HG03457 (cell line): ENCODE measurements at regions not wholly inside any gene's neighbourhood (a gene's known extent, or its start where the extent isn't known, plus 50 kb on each side); places are given as distances from the start of the nearest gene placed in this dataset.
"Not testable (repeated sequence)": the region's sequence is repeated elsewhere in the genome, so short reads cannot be mapped to it uniquely, and the experiment has no call there.

Experiments
- ATAC-seq: cut with Tn5 transposase; IDR thresholded peaks from one replicate; pipeline ENCODE4 v1.9.1; 2021; ENCODE audit warnings: moderate number of reproducible peaks; ENCODE audit not compliant: unreplicated experiment

- ATAC-seq: no peak
Measured at GRCh38 chr7:12929476-12930140, 242.2 kb downstream of the ARL4A start.

GRCh38 chr7:12930534-12930933, 243.1 kb downstream of the ARL4A start:
- ATAC-seq: no peak

DNA sequence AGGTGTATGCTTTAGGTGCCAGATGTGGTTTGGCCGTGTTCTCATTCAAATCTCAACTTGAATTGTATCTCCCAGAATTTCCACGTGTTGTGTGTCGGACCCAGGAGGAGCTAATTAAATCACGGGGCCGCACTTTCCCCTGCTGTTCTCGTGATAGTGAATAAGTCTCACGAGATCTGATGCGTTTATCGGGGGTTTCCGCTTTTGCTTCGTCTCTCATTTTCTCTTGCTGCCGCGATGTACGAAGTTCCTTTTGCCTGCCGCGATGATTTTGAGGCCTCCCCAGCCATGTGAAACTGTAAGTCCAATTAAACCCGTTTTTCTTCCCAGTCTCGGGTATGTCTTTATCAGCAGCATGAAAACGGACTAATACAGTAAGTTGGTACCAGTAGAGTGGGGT, 244.0 kb downstream of the ARL4A start:
- ATAC-seq: not testable (repeated sequence)

DNA sequence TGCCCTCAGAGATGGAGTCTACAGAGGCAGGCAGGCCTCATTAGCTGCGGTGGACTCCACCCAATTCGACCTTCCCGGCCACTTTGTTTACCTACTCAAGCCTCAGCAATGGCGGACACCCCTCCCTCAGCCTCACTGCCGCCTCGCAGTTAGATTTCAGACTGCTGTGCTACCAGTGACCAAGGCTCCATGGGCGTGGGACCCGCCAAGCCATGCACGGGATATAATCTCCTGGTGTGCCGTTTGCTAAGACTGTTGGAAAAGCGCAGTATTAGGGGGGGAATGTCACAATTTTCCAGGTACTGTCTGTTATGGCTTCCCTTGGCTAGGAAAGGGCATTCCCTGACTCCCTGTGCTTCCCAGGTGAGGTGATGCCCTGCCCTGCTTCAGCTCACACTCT, 252.3 kb downstream of the ARL4A start:
- no peak for ATAC-seq

DNA sequence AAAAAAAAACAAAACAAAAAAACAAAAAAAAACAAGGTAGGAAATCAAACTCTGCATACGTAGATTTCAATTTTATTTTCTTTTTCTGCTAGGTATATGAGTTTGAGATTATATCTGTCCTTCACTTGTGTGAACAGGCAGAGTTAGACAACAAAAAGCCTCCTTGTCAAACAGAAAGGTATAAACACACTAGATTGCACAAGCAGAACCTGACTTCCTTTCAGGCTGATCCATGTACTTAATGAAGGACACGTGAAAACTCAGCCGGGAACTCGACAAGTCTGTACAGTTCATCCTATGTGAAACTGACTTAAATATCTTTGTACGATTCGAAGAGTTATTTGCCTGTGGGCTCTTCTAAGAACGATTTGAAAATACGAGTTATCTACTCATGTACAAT, 254.1 kb downstream of the ARL4A start:
- no peak for ATAC-seq

GRCh38 chr7:12942609-12943008, 255.2 kb downstream of the ARL4A start:
- no peak for ATAC-seq

- ATAC-seq: no peak
Measured at GRCh38 chr7:12943781-12944180, 256.3 kb downstream of the ARL4A start.

- ATAC-seq: no peak
Measured at GRCh38 chr7:12945901-12946300, 258.5 kb downstream of the ARL4A start.

DNA sequence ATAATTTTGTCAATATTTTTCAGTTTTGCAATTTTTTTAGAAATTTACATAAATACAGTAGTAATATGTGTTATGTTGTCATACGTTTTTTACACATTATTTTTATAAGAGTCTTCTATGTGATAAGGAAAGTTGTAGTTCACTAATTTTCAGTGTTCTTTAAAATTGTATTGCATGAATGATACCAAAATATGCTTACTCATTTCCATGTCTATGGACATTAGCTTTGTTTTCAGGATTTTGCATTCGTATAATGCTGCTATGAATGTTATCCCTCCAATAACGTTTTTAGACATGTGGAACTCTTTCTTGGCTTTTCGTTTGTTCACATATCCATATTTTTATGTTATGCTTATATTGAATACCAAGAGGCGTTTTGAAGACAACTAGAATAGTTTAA, 260.0 kb downstream of the ARL4A start:
- ATAC-seq: no peak

DNA sequence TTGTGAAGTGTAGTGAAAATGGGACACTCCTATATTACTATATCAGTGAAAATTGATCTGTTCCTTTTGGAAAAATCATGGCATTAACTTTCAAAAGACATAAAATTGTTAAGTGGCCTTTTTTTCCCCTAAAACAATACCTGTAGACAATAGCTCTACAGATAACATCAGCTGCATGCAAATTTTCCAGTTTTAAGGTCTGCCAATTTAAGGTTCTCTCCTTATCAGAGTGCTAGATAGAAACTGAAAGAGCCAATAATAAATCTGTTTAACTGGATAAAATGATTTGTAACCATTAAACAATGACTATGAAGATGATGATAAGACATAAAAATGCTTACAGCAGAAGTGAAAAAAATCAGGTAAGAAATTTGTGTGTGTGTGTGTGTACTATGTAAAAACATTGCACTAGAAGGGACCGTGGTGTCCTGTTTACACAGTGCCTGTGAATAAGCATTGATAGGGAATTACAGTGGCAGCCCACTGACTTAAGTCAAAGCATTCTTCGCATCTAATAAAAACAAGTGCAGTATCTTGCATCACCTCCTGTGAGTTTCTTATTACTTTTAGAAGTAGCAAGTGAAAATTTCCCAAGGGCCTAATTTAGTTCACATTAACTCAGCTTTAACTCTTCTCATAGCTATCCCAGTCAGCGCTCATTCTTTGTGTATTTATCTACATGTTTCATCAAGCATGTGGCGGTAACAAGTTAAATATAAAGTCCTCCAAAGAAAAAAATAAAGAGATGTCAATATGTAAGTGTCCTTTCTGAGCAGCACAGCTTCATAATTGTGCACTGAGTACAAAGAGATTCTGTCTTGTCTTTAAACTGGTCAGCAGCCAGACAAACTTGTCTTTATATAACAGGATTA, 261.9 kb downstream of the ARL4A start:
- no peak for ATAC-seq

- no peak for ATAC-seq
Measured at GRCh38 chr7:12951397-12951801, 264.0 kb downstream of the ARL4A start.

DNA sequence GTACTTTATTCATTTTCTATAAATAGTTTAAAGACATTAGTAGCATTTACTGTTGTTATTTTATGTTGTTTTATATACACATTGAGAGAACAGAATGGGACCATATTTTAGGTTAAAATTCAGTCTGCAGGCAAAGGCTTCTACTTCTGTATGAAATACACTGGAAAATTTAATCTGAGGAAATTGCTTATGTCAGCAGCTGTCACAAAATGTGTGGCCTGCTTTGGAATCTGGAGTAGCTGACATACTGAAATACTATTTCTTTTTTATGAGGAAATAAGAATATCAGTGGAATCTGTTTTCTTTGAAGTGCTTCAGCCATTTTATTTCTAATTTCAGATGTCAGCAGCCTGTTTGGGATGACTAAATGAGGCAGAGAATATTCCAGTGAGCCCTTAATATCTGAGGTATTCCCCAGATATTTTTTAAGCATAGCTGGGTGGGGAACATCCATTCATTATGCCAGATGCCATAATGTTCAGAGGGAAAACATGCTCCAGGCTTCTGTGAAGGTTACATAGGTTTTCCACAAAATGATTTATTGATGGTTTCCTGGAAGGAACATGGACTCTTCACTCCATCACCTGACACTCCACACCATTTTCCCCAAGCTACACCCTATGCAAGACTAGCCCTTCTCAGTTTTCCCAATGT, 267.1 kb downstream of the ARL4A start:
- ATAC-seq: no peak

- ATAC-seq: no peak
Measured at GRCh38 chr7:12957487-12957886, 270.1 kb downstream of the ARL4A start.

DNA sequence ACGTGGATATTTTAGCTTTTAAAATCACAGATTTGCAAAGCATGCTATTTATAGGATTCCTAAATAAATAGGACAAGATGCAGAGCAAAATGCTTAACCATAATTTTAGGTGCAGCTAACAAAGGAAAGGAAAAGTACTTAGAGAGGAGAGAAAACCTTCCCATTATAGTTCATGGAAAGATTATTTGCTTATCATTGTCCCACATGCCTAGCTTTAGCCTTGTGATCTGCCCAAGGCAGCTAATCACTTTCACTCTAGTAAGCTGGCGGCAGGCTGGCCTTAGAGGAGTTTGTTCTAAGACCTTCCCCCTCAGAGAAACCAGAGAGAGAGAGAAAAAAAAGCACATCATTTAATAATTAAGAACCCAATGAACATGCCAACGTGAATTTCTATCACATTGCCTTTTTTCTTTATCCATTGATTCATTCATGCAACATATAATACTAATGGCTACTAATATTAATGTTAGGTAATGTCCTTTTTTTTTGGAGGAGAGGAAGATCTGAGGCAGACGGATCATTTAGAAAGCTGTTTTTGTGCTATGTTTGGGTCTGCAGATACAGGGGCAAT, 274.6 kb downstream of the ARL4A start:
- ATAC-seq: no peak

- no peak for ATAC-seq
Measured at GRCh38 chr7:12963435-12963834, 276.0 kb downstream of the ARL4A start.

DNA sequence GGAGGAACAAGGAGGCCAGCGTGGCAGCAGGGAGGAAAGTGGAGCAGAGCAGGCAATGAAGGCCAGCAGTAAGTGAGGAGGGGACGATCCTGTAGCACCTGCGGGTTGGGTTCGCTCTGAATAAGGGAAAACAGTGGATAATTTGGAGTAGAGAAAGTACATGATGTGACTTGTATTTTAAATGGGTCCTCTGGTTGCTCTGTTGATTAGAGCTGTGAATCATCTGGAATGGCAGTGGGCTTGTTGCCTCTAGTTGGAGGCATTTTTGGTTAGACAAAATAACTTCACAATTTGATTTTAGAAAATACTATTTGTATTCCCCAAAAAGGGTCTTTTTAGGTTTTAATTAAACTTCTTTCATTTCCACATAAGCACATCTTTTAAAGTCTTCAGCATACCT, 277.4 kb downstream of the ARL4A start:
- no peak for ATAC-seq

DNA sequence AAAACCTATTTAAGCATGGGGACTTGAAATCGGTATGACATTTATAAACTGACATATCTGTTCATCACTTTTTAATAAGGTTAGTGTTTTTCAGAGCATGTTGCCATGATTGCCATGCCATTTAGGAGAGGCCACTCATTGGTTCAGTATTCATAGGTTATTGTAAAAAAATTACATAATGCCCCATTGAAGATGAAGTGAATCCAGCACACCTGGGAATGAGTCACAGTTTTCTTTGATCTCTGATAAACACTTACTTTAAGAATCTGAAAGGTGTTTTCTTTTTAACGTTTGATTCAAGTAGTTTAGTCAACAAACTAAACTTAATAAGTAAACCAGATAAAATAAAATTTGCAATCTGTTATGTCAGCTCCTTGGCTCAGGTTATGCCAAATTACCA, 278.3 kb downstream of the ARL4A start:
- no peak for ATAC-seq

- ATAC-seq: no peak
Measured at GRCh38 chr7:12967322-12967721, 279.9 kb downstream of the ARL4A start.

DNA sequence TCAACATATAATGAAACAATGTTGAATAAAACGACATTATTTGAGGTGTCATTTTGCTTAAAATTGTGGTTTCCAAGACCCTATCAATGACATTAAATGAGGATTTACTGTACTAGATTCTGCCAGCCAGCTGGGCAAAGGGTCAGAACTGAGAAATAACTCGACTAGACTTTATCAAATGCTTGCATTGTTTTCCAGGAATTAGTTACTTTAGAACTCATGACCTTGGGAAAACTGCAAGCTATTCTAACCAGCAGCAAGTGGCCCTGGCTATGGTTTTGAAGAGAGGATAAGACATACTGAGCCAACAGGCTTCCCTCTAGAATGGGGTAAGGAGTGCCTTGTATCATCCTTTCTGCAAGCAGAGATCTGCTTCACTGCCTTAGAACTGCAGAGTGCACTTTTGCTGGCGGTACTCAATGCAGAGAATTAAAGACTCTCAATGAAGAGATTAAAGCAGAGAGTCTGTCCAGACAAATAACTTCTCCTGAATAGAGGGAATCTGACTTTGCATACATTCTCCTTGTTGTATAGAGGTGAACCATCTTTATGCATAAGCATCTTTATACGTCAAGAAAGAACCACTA, 281.5 kb downstream of the ARL4A start:
- ATAC-seq: no peak

DNA sequence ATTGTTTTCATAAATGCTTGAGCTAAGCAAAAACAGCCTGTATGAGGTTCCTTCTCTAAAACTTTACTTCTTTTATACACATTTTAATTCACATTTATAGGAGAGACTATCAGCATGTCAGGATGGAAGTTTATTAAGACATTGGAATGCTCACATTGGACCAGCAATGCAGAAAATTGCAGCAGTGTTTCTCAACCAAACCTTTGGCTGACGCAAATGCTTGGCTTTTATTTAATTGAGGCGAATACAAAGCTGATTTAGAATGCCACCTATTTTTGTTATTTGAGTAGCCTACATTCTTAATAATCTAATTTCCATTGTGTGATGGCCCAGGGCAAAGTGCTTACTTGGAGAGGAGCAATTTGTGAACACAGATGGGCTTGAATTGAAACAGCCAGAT, 283.2 kb downstream of the ARL4A start:
- ATAC-seq: no peak

- ATAC-seq: no peak
Measured at GRCh38 chr7:12974451-12975166, 287.2 kb downstream of the ARL4A start.
